ENCODE measurements at regions not wholly inside any gene's neighbourhood (a gene's known extent, or its start where the extent isn't known, plus 50 kb on each side); places are given as distances from the start of the nearest gene placed in this dataset.

GRCh38 chr16:66226762-66227161 is 139.7 kb upstream of the CDH5 start:
- no peak for TF ChIP-seq CTCF (IDR thresholded peaks at IDR 0.05)
- no peak for TF ChIP-seq POLR2AphosphoS5 (IDR thresholded peaks at IDR 0.05; ENCODE audit: insufficient read depth in 1 of 2, low read depth in 1 of 2)
